Heart left ventricle (tissue), 16 donors: ENCODE measurements at regions not wholly inside any gene's neighbourhood (a gene's known extent, or its start where the extent isn't known, plus 50 kb on each side); places are given as distances from the start of the nearest gene placed in this dataset.

ENCODE experiments used
- ATAC-seq, 4 donors: fragments of 200-7000 bp; cut with Tn5 transposase; one replicate each; pipeline ENCODE4 v1.9.1; 2020 to 2022; ENCODE audit warnings: moderate library complexity in 4 of 4, mild to moderate bottlenecking in 3 of 4, moderate number of reproducible peaks in 1 of 4
- DNase-seq, 5 donors: peaks; one replicate each; pipeline ENCODE4 v3.0.0-alpha.2; 2020
- H3K27ac ChIP-seq, 12 donors: fragments of 200-600 bp; sonication (generic) in 4 of 12; one replicate each; pipeline versions ENCODE4 v1.5.0 to v1.8.0; 2016 to 2022; ENCODE audit warnings: mild to moderate bottlenecking in 2 of 12
- H3K27me3 ChIP-seq, 9 donors: fragments of 200-600 bp; sonication (generic) in 2 of 9; one replicate each; pipeline versions ENCODE4 v1.5.1 to v1.8.0; 2016 to 2022; ENCODE audit warnings: mild to moderate bottlenecking in 3 of 9
- H3K36me3 ChIP-seq, 9 donors: fragments of 200-600 bp; sonication (generic) in 2 of 9; one replicate each; pipeline versions ENCODE4 v1.5.0 to v1.8.0; 2018 to 2022; ENCODE audit warnings: mild to moderate bottlenecking in 2 of 9
- H3K4me1 ChIP-seq, 12 donors: fragments of 200-600 bp; sonication (generic) in 4 of 12; one replicate each; pipeline versions ENCODE4 v1.5.0 to v1.8.0; 2016 to 2022; ENCODE audit warnings: mild to moderate bottlenecking in 3 of 12
- H3K4me3 ChIP-seq, 12 donors: fragments of 200-600 bp; sonication (generic) in 4 of 12; one replicate each; pipeline versions ENCODE4 v1.5.0 to v1.8.0; 2017 to 2022; ENCODE audit warnings: mild to moderate bottlenecking in 9 of 12, moderate library complexity in 4 of 12
- H3K9me3 ChIP-seq, 12 donors: fragments of 200-600 bp; sonication (generic) in 4 of 12; one replicate each; pipeline versions ENCODE4 v1.5.0 to v1.8.0; 2016 to 2022; ENCODE audit warnings: mild to moderate bottlenecking in 1 of 12
- POLR2A ChIP-seq, 2 donors: fragments of 450-650 bp; IDR thresholded peaks; one replicate each; pipeline ENCODE4 v1.6.1; 2017; ENCODE audit warnings: antibody characterized with exemption in 2 of 2, mild to moderate bottlenecking in 2 of 2, moderate library complexity in 2 of 2
- WGBS, 4 donors: extraction: QIAGEN DNeasy Blood & Tissue Kit in 2 of 4; methylation state at CpG; one replicate each; pipeline versions ENCODE4 v1.1.5 to v1.1.7; 2013 to 2018; 5-methylcytosine and 5-hydroxymethylcytosine counted together
- intact Hi-C, 10 donors: fragments of 100-400 bp; cut with DNase I; formaldehyde crosslinking; loops; one replicate each; pipeline versions ENCODE4 v1.11.1 to v1.14.2; 2022
- TF ChIP-seq, protein P1 (sequence below), 12 donors: fragments of 200-600 bp; sonication (generic) in 4 of 12; IDR thresholded peaks; one replicate each; pipeline versions ENCODE4 v1.5.0 to v1.8.0; 2018 to 2022; ENCODE audit warnings: antibody characterized with exemption in 12 of 12, mild to moderate bottlenecking in 5 of 12
- donor health status: ischemic (EF 13 %, LVEDD 7.1; RV severe dilation, severe dysfunction).
- donor health status: healthy with polysubstance abuse.
- donor health status: DM: no; HTN: yes; CAD: no.
- donor health status: DM: no; HTN: no; CAD: no.
- donor health status: ischemic (EF 25% LVEDD 6.9; RV normal size, moderate dysfunction).
- donor health status: ischemic (EF 25% LVEDD 5.7; RV mildly dilated, moderate dysfunction).
- donor health status: healthy.
- donor health status: DM: yes; HTN: yes; CAD: no.
- donor health status: ischemic (EF 35%, LVEDD 5.7; RV mildly dilated, moderate dysfunction).
- donor health status: nonischemic (EF 11% LVEDD 7.7; RV severe dilation, severe dysfunction).
- donor health status: DM: yes; HTN: yes; CAD: no.
- donor health status: PGD.
- donor health status: ischemic (EF 29% LVEDD 5.4; RV normal size, mild dysfunction).
- donor health status: nonischemic (EF 23%, LVEDD 6.1; RV moderate dilation, normal function).

DNA sequence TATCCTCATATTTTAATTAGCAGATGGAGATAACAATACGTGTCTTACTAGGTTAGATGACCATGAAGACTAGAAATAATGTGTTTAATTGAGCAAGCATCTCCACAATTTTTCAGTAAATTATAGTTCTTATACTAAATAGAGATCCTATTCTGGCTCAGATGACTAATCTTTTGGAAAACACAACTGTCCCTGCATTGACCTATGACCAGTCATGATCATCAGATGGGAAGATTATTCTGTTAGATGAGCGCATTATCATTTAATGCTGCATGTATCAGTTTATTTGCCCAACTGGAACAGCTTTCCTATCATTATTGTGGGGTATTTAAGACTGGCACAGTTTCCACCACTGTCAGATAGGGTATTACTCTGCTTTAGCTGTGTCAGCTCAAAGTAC lies 185.5 kb downstream of the MOXD1 start:
- no peaks in the 10 kb centered on the region for H3K9me3 ChIP-seq
- WGBS, 4 donors, result 75 to 88% (median 81%) methylated on average over 2 of the region's 2 CpGs
- H3K27me3 ChIP-seq, result peaks cover 0 to 3% (median 0%) of the 10 kb centered on the region in 9 donors

DNA sequence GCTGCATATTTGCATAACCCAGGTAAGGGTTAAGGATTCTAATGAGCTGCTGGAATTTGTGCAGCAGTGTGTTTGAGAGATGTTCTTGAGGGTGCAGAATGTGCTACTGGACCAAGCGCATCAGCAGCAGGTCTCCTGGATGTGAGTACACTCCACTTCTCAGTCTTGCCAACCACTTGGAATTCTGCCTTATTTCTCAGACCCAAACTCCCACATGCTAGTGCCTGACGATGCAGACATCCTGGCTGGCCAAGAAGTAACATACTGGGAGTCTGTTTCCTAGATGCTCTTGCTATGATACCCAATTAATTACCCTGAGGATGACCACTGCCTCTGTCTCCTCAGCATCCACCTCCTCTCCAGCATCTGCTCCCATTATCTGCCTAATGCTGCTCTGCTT lies 186.6 kb downstream of the MOXD1 start:
- ATAC-seq, result peak in 1 of 4 donors; percentile 46
- peaks cover 0 to 5% (median 0%) of the 10 kb centered on the region in 12 donors for H3K9me3 ChIP-seq
- TF ChIP-seq, protein P1, sequence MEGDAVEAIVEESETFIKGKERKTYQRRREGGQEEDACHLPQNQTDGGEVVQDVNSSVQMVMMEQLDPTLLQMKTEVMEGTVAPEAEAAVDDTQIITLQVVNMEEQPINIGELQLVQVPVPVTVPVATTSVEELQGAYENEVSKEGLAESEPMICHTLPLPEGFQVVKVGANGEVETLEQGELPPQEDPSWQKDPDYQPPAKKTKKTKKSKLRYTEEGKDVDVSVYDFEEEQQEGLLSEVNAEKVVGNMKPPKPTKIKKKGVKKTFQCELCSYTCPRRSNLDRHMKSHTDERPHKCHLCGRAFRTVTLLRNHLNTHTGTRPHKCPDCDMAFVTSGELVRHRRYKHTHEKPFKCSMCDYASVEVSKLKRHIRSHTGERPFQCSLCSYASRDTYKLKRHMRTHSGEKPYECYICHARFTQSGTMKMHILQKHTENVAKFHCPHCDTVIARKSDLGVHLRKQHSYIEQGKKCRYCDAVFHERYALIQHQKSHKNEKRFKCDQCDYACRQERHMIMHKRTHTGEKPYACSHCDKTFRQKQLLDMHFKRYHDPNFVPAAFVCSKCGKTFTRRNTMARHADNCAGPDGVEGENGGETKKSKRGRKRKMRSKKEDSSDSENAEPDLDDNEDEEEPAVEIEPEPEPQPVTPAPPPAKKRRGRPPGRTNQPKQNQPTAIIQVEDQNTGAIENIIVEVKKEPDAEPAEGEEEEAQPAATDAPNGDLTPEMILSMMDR (IDR thresholded peaks at IDR 0.05), result no peak
- no peak for TF ChIP-seq POLR2A (IDR thresholded peaks at IDR 0.05)
- 43 to 58% (median 53%) methylated on average over 2 of the region's 2 CpGs for WGBS, 4 donors
- H3K27me3 ChIP-seq, result peaks cover 0 to 3% (median 0%) of the 10 kb centered on the region in 9 donors
- peaks cover 0 to 6% (median 0%) of the 10 kb centered on the region in 12 donors for H3K4me1 ChIP-seq
- no peak overlapping the region for H3K4me3 ChIP-seq
- DNase-seq, result no peak
- intact Hi-C loops, result loop anchor here in 8 of 10 donors (5.0 to 10.0 kb wide), 5 partner anchors 50 to 297 kb away; partner anchors contain the start of gene CCN2 (in 4 of the 8)
- H3K36me3 ChIP-seq, result no peaks in the 10 kb centered on the region
- no peak overlapping the region for H3K27ac ChIP-seq

More for the DNA sequence above, 185.5 kb downstream of the MOXD1 start:
- Histone ChIP-seq H3K27ac (no peak overlapping the region), H3K36me3 (no peaks in the 10 kb centered on the region), H3K4me1 (peaks cover 0 to 6% (median 0%) of the 10 kb centered on the region in 12 donors), H3K4me3 (no peak overlapping the region)
- no peak for DNase-seq
- TF ChIP-seq, protein P1 (IDR thresholded peaks at IDR 0.05), result no peak
- intact Hi-C loops, result loop anchor here in 7 of 10 donors (5.0 to 10.0 kb wide), 5 partner anchors 51 to 299 kb away; partner anchors contain the start of gene CCN2 (in 4 of the 7)
- ATAC-seq, result peak in 1 of 4 donors; percentile 26

DNA sequence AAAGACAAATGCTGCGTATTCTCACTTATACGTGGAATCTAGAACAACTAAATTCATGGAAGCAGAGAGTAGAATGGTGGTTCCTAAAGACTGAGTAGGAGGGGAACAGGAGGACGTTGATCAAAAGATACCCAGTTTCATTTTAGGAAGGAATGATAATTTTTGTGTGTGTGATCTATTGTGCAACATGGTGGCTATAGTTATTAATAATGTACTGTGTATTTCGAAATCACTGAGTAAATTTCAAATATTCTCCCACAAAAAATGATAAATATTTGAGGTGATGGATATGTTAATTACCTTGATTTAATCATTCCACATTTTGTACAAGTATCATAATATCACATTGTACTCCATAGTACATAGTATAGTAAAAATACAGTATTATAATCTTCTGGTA lies 187.5 kb downstream of the MOXD1 start:
- Histone ChIP-seq H3K27ac (no peak overlapping the region), H3K4me3 (no peak overlapping the region), H3K27me3 (no peaks in the 10 kb centered on the region), H3K4me1 (peaks cover 0 to 6% (median 0%) of the 10 kb centered on the region in 12 donors), H3K36me3 (no peaks in the 10 kb centered on the region), H3K9me3 (peaks cover 0 to 5% (median 0%) of the 10 kb centered on the region in 12 donors)
- intact Hi-C loops, result loop anchor here in 6 of 10 donors (5.0 to 10.0 kb wide), 3 partner anchors 49 to 291 kb away; partner anchors contain the start of gene CCN2 (in 4 of the 6)
- ATAC-seq (no peak), DNase-seq (no peak)
- no peak for TF ChIP-seq POLR2A (IDR thresholded peaks at IDR 0.05)
- TF ChIP-seq, protein P1 (IDR thresholded peaks at IDR 0.05), result no peak
- 71 to 85% (median 76%) methylated on average over 4 of the region's 4 CpGs for WGBS, 4 donors

DNA sequence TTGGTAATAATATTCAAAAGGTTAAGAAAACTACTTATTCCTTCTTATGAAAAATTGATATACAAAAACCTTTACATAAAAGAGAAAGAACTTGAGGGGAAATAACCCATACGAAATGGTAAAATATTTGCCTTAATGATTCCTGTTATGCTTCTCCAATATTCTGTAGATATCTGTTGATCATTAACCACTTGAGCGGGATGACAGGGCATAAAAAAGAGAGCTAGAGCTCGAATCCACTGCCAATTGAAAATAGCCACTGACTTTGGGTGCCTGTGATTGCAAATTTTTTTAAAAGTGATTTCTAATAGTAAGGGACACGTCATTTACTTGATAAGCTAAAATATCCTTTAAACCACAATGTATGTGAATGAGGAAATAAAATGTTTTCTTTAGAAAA lies 188.1 kb downstream of the MOXD1 start:
- ATAC-seq, result no peak
- H3K9me3 ChIP-seq, result peaks cover 0 to 5% (median 0%) of the 10 kb centered on the region in 12 donors
- intact Hi-C loops, result loop anchor here in 6 of 10 donors (5.0 to 10.0 kb wide), 3 partner anchors 48 to 291 kb away; partner anchors contain the start of gene CCN2 (in 4 of the 6)
- no peak overlapping the region for H3K27ac ChIP-seq
- no peaks in the 10 kb centered on the region for H3K36me3 ChIP-seq
- no peak for DNase-seq
- TF ChIP-seq, protein P1 (IDR thresholded peaks at IDR 0.05), result no peak
- TF ChIP-seq POLR2A (IDR thresholded peaks at IDR 0.05), result no peak
- no peaks in the 10 kb centered on the region for H3K27me3 ChIP-seq
- WGBS, 4 donors, result 74 to 90% (median 84%) methylated on average over 4 of the region's 4 CpGs
- H3K4me3 ChIP-seq, result no peak overlapping the region
- peaks cover 0 to 4% (median 0%) of the 10 kb centered on the region in 12 donors for H3K4me1 ChIP-seq
